ENCODE measurements at regions not wholly inside any gene's neighbourhood (a gene's known extent, or its start where the extent isn't known, plus 50 kb on each side); places are given as distances from the start of the nearest gene placed in this dataset.
"Not testable (repeated sequence)": the region's sequence is repeated elsewhere in the genome, so short reads cannot be mapped to it uniquely, and the experiment has no call there.

GRCh38 chr3:191987831-191988350 lies 526.9 kb downstream of the PYDC2 start:
- no peak overlapping the region for H3K4me3 ChIP-seq
- DNase-seq: no peak
- intact Hi-C loops (cut with DNase I, micrococcal nuclease): no loop called here
- no peaks in the 10 kb centered on the region for H3K36me3 ChIP-seq (ENCODE audit: low read depth)
- no peak for TF ChIP-seq CTCF (IDR thresholded peaks at IDR 0.05)
- peaks cover 23% of the 10 kb centered on the region for H3K9me3 ChIP-seq
- no peak for ATAC-seq
- no peaks in the 10 kb centered on the region for H3K4me1 ChIP-seq (ENCODE audit: low read depth)

- intact Hi-C loops (cut with DNase I, micrococcal nuclease); H3K36me3 ChIP-seq (ENCODE audit: low read depth); ATAC-seq; H3K4me1 ChIP-seq (ENCODE audit: low read depth); H3K4me3 ChIP-seq; DNase-seq: not testable (repeated sequence)
- H3K9me3 ChIP-seq: peaks cover 39% of the 10 kb centered on the region
These were observed 533.0 kb downstream of the PYDC2 start for GRCh38 chr3:191993952-191994351.

- Histone ChIP-seq H3K36me3 (ENCODE audit: low read depth) (no peaks in the 10 kb centered on the region), H3K9me3 (peaks cover 27% of the 10 kb centered on the region), H3K4me3 (no peak overlapping the region), H3K4me1 (ENCODE audit: low read depth) (no peaks in the 10 kb centered on the region)
- no peak for TF ChIP-seq CTCF (IDR thresholded peaks at IDR 0.05)
- DNase-seq (no peak), ATAC-seq (no peak)
- intact Hi-C loops (cut with DNase I, micrococcal nuclease): no loop called here
These were observed 536.1 kb downstream of the PYDC2 start for GRCh38 chr3:191997093-191997492.

- DNase-seq: no peak
- Histone ChIP-seq H3K9me3 (peaks cover 26% of the 10 kb centered on the region), H3K4me3 (no peak overlapping the region), H3K36me3 (ENCODE audit: low read depth) (no peaks in the 10 kb centered on the region), H3K4me1 (ENCODE audit: low read depth) (no peaks in the 10 kb centered on the region)
- ATAC-seq: no peak
- intact Hi-C loops (cut with DNase I, micrococcal nuclease): no loop called here
- TF ChIP-seq CTCF (IDR thresholded peaks at IDR 0.05): no peak
These were observed 536.8 kb downstream of the PYDC2 start for GRCh38 chr3:191997579-191998268.

GRCh38 chr3:192001218-192001617 lies 540.3 kb downstream of the PYDC2 start:
- H3K9me3 ChIP-seq: peaks cover 4% of the 10 kb centered on the region
- no peak for TF ChIP-seq CTCF (IDR thresholded peaks at IDR 0.05)
- intact Hi-C loops (cut with DNase I, micrococcal nuclease): no loop called here
- DNase-seq: no peak
- no peak overlapping the region for H3K4me3 ChIP-seq
- no peak for ATAC-seq
- no peaks in the 10 kb centered on the region for H3K36me3 ChIP-seq (ENCODE audit: low read depth)
- no peaks in the 10 kb centered on the region for H3K4me1 ChIP-seq (ENCODE audit: low read depth)

GRCh38 chr3:192005989-192006388 lies 545.0 kb downstream of the PYDC2 start:
- TF ChIP-seq CTCF (IDR thresholded peaks at IDR 0.05): no peak
- Histone ChIP-seq H3K36me3 (ENCODE audit: low read depth) (no peaks in the 10 kb centered on the region), H3K4me3 (no peak overlapping the region), H3K4me1 (ENCODE audit: low read depth) (no peaks in the 10 kb centered on the region), H3K9me3 (peaks cover 7% of the 10 kb centered on the region)
- intact Hi-C loops (cut with DNase I, micrococcal nuclease): no loop called here
- no peak for ATAC-seq
- no peak for DNase-seq
